ENCODE measurements at regions not wholly inside any gene's neighbourhood (a gene's known extent, or its start where the extent isn't known, plus 50 kb on each side); places are given as distances from the start of the nearest gene placed in this dataset.

GRCh38 chr13:40458720-40458990, 207.8 kb downstream of the FOXO1 start:
- no peaks in the 10 kb centered on the region for H3K9me3 ChIP-seq (ENCODE audit: insufficient read depth, low read length)
- no peak for DNase-seq (ENCODE audit: low read depth, low spot score)
- peaks cover 2% of the 10 kb centered on the region for H3K4me1 ChIP-seq (ENCODE audit: insufficient read depth, insufficient read length)
- no peaks in the 10 kb centered on the region for H3K36me3 ChIP-seq (ENCODE audit: insufficient read depth, insufficient read length, low read length)
- H3K4me3 ChIP-seq (ENCODE audit: insufficient read length, low read depth), result no peak overlapping the region
- no peaks in the 10 kb centered on the region for H3K27me3 ChIP-seq (ENCODE audit: insufficient read depth, insufficient read length)
- H3K9ac ChIP-seq (ENCODE audit: insufficient read length, low read depth), result no peak overlapping the region
- TF ChIP-seq ZNF274 (IDR thresholded peaks at IDR 0.05; ENCODE audit: low read depth, low read length), result no peak
- TF ChIP-seq SUZ12 (IDR thresholded peaks at IDR 0.05; ENCODE audit: extremely low read depth, insufficient read depth, insufficient read length), result no peak
- TF ChIP-seq YY1 (IDR thresholded peaks at IDR 0.05; ENCODE audit: insufficient read depth, insufficient read length), result no peak

- no peaks in the 10 kb centered on the region for H3K9me3 ChIP-seq (ENCODE audit: insufficient read depth, low read length)
- H3K27me3 ChIP-seq (ENCODE audit: insufficient read depth, insufficient read length), result no peaks in the 10 kb centered on the region
- H3K4me1 ChIP-seq (ENCODE audit: insufficient read depth, insufficient read length), result peaks cover 2% of the 10 kb centered on the region
- no peak overlapping the region for H3K4me3 ChIP-seq (ENCODE audit: insufficient read length, low read depth)
- no peaks in the 10 kb centered on the region for H3K36me3 ChIP-seq (ENCODE audit: insufficient read depth, insufficient read length, low read length)
- DNase-seq (ENCODE audit: low read depth, low spot score), result no peak
- H3K9ac ChIP-seq (ENCODE audit: insufficient read length, low read depth), result no peak overlapping the region
- TF ChIP-seq SUZ12 (IDR thresholded peaks at IDR 0.05; ENCODE audit: extremely low read depth, insufficient read depth, insufficient read length), result no peak
- TF ChIP-seq ZNF274 (IDR thresholded peaks at IDR 0.05; ENCODE audit: low read depth, low read length), result no peak
- TF ChIP-seq YY1 (IDR thresholded peaks at IDR 0.05; ENCODE audit: insufficient read depth, insufficient read length), result no peak
These were observed 206.3 kb downstream of the FOXO1 start for GRCh38 chr13:40460116-40460515.

GRCh38 chr13:40464337-40465014, 202.0 kb downstream of the FOXO1 start:
- Histone ChIP-seq H3K4me1 (ENCODE audit: insufficient read depth, insufficient read length) (no peaks in the 10 kb centered on the region), H3K9me3 (ENCODE audit: insufficient read depth, low read length) (no peaks in the 10 kb centered on the region), H3K9ac (ENCODE audit: insufficient read length, low read depth) (no peak overlapping the region), H3K36me3 (ENCODE audit: insufficient read depth, insufficient read length, low read length) (no peaks in the 10 kb centered on the region), H3K4me3 (ENCODE audit: insufficient read length, low read depth) (no peak overlapping the region), H3K27me3 (ENCODE audit: insufficient read depth, insufficient read length) (no peaks in the 10 kb centered on the region)
- no peak for DNase-seq (ENCODE audit: low read depth, low spot score)
- TF ChIP-seq SUZ12 (IDR thresholded peaks at IDR 0.05; ENCODE audit: extremely low read depth, insufficient read depth, insufficient read length) (no peak), YY1 (IDR thresholded peaks at IDR 0.05; ENCODE audit: insufficient read depth, insufficient read length) (no peak), ZNF274 (IDR thresholded peaks at IDR 0.05; ENCODE audit: low read depth, low read length) (no peak)

GRCh38 chr13:40465015-40465390, 201.4 kb downstream of the FOXO1 start:
- TF ChIP-seq ZNF274 (IDR thresholded peaks at IDR 0.05; ENCODE audit: low read depth, low read length) (no peak), YY1 (IDR thresholded peaks at IDR 0.05; ENCODE audit: insufficient read depth, insufficient read length) (no peak), SUZ12 (IDR thresholded peaks at IDR 0.05; ENCODE audit: extremely low read depth, insufficient read depth, insufficient read length) (no peak)
- no peaks in the 10 kb centered on the region for H3K36me3 ChIP-seq (ENCODE audit: insufficient read depth, insufficient read length, low read length)
- H3K27me3 ChIP-seq (ENCODE audit: insufficient read depth, insufficient read length), result no peaks in the 10 kb centered on the region
- H3K9ac ChIP-seq (ENCODE audit: insufficient read length, low read depth), result no peak overlapping the region
- no peaks in the 10 kb centered on the region for H3K4me1 ChIP-seq (ENCODE audit: insufficient read depth, insufficient read length)
- no peak overlapping the region for H3K4me3 ChIP-seq (ENCODE audit: insufficient read length, low read depth)
- no peak for DNase-seq (ENCODE audit: low read depth, low spot score)
- no peaks in the 10 kb centered on the region for H3K9me3 ChIP-seq (ENCODE audit: insufficient read depth, low read length)

- Histone ChIP-seq H3K4me3 (ENCODE audit: insufficient read length, low read depth) (no peak overlapping the region), H3K9me3 (ENCODE audit: insufficient read depth, low read length) (no peaks in the 10 kb centered on the region; the same call in 1 of the 2 replicates), H3K4me1 (ENCODE audit: insufficient read depth, insufficient read length) (no peaks in the 10 kb centered on the region), H3K27me3 (ENCODE audit: insufficient read depth, insufficient read length) (no peaks in the 10 kb centered on the region), H3K9ac (ENCODE audit: insufficient read length, low read depth) (no peak overlapping the region), H3K36me3 (ENCODE audit: insufficient read depth, insufficient read length, low read length) (no peaks in the 10 kb centered on the region)
- TF ChIP-seq ZNF274 (IDR thresholded peaks at IDR 0.05; ENCODE audit: low read depth, low read length), result no peak
- no peak for TF ChIP-seq SUZ12 (IDR thresholded peaks at IDR 0.05; ENCODE audit: extremely low read depth, insufficient read depth, insufficient read length)
- TF ChIP-seq YY1 (IDR thresholded peaks at IDR 0.05; ENCODE audit: insufficient read depth, insufficient read length), result no peak
- DNase-seq (ENCODE audit: low read depth, low spot score), result no peak
These were observed 200.2 kb downstream of the FOXO1 start for GRCh38 chr13:40466272-40466671.

GRCh38 chr13:40468227-40468838, 198.1 kb downstream of the FOXO1 start:
- no peak overlapping the region for H3K4me3 ChIP-seq (ENCODE audit: insufficient read length, low read depth)
- TF ChIP-seq SUZ12 (IDR thresholded peaks at IDR 0.05; ENCODE audit: extremely low read depth, insufficient read depth, insufficient read length) (no peak), YY1 (IDR thresholded peaks at IDR 0.05; ENCODE audit: insufficient read depth, insufficient read length) (no peak), ZNF274 (IDR thresholded peaks at IDR 0.05; ENCODE audit: low read depth, low read length) (no peak)
- H3K4me1 ChIP-seq (ENCODE audit: insufficient read depth, insufficient read length), result no peaks in the 10 kb centered on the region
- DNase-seq (ENCODE audit: low read depth, low spot score), result no peak
- H3K9me3 ChIP-seq (ENCODE audit: insufficient read depth, low read length), result no peaks in the 10 kb centered on the region; the same call in 1 of the 2 replicates
- no peaks in the 10 kb centered on the region for H3K36me3 ChIP-seq (ENCODE audit: insufficient read depth, insufficient read length, low read length)
- no peaks in the 10 kb centered on the region for H3K27me3 ChIP-seq (ENCODE audit: insufficient read depth, insufficient read length)
- no peak overlapping the region for H3K9ac ChIP-seq (ENCODE audit: insufficient read length, low read depth)

- no peaks in the 10 kb centered on the region for H3K27me3 ChIP-seq (ENCODE audit: insufficient read depth, insufficient read length)
- H3K9ac ChIP-seq (ENCODE audit: insufficient read length, low read depth), result no peak overlapping the region
- H3K9me3 ChIP-seq (ENCODE audit: insufficient read depth, low read length), result no peaks in the 10 kb centered on the region; the same call in 1 of the 2 replicates
- TF ChIP-seq ZNF274 (IDR thresholded peaks at IDR 0.05; ENCODE audit: low read depth, low read length) (no peak), SUZ12 (IDR thresholded peaks at IDR 0.05; ENCODE audit: extremely low read depth, insufficient read depth, insufficient read length) (no peak), YY1 (IDR thresholded peaks at IDR 0.05; ENCODE audit: insufficient read depth, insufficient read length) (no peak)
- no peaks in the 10 kb centered on the region for H3K4me1 ChIP-seq (ENCODE audit: insufficient read depth, insufficient read length)
- DNase-seq (ENCODE audit: low read depth, low spot score), result no peak
- no peak overlapping the region for H3K4me3 ChIP-seq (ENCODE audit: insufficient read length, low read depth)
- no peaks in the 10 kb centered on the region for H3K36me3 ChIP-seq (ENCODE audit: insufficient read depth, insufficient read length, low read length)
These were observed 196.7 kb downstream of the FOXO1 start for GRCh38 chr13:40469581-40470310.
